HFFc6 (cell line): ENCODE measurements at regions not wholly inside any gene's neighbourhood (a gene's known extent, or its start where the extent isn't known, plus 50 kb on each side); places are given as distances from the start of the nearest gene placed in this dataset.
"Not testable (repeated sequence)": the region's sequence is repeated elsewhere in the genome, so short reads cannot be mapped to it uniquely, and the experiment has no call there.

Experiments
- DNase-seq: peaks from one replicate; pipeline ENCODE4 v3.0.0-alpha.2; 2018
- H3K27ac Mint-ChIP-seq: 2 replicates; pipeline ENCODE4 v1.8.0; 2020; ENCODE audit warnings: mild to moderate bottlenecking, mixed read lengths
- H3K27me3 Mint-ChIP-seq: 2 replicates; pipeline ENCODE4 v1.8.0; 2021; ENCODE audit warnings: mild to moderate bottlenecking, moderate library complexity, mixed read lengths; ENCODE audit not compliant: insufficient read depth
- H3K36me3 Mint-ChIP-seq: 2 replicates; pipeline ENCODE4 v1.8.0; 2021; ENCODE audit warnings: low read depth, mixed read lengths
- H3K4me1 Mint-ChIP-seq: 2 replicates; pipeline ENCODE4 v1.8.0; 2020; ENCODE audit warnings: low read depth, mixed read lengths
- H3K4me3 Mint-ChIP-seq: 2 replicates; pipeline ENCODE4 v1.8.0; 2020; ENCODE audit warnings: mild to moderate bottlenecking, moderate library complexity, mixed read lengths
- H3K9me3 Mint-ChIP-seq: 2 replicates; pipeline ENCODE4 v1.8.0; 2020; ENCODE audit warnings: mild to moderate bottlenecking, mixed read lengths
- CTCF ChIP-seq: fragments of 200-600 bp; sonication (generic); IDR thresholded peaks from 2 replicates; pipeline ENCODE4 v1.5.0; 2021; ENCODE audit warnings: antibody characterized with exemption, mild to moderate bottlenecking

GRCh38 chr2:81363800-81364199 is 1059.2 kb upstream of the LRRTM1 start:
- no peak overlapping the region for H3K27ac Mint-ChIP-seq
- no peak for DNase-seq
- H3K4me1 Mint-ChIP-seq: no peaks in the 10 kb centered on the region
- H3K9me3 Mint-ChIP-seq: peaks cover 43% of the 10 kb centered on the region
- no peak overlapping the region for H3K4me3 Mint-ChIP-seq
- TF ChIP-seq CTCF: no peak
- no peaks in the 10 kb centered on the region for H3K27me3 Mint-ChIP-seq
- no peaks in the 10 kb centered on the region; the same call in 1 of the 2 replicates for H3K36me3 Mint-ChIP-seq

GRCh38 chr2:81362468-81362867 is 1057.9 kb upstream of the LRRTM1 start:
- not testable (repeated sequence) for H3K27ac Mint-ChIP-seq, H3K4me3 Mint-ChIP-seq, DNase-seq, H3K4me1 Mint-ChIP-seq, H3K36me3 Mint-ChIP-seq, H3K27me3 Mint-ChIP-seq
- peaks cover 44% of the 10 kb centered on the region for H3K9me3 Mint-ChIP-seq

GRCh38 chr2:81355436-81355835 is 1050.9 kb upstream of the LRRTM1 start:
- no peaks in the 10 kb centered on the region for H3K27me3 Mint-ChIP-seq
- H3K4me3 Mint-ChIP-seq: no peak overlapping the region
- H3K9me3 Mint-ChIP-seq: peaks cover 31% of the 10 kb centered on the region
- TF ChIP-seq CTCF: no peak
- no peak overlapping the region for H3K27ac Mint-ChIP-seq
- no peaks in the 10 kb centered on the region; the same call in 1 of the 2 replicates for H3K36me3 Mint-ChIP-seq
- H3K4me1 Mint-ChIP-seq: no peaks in the 10 kb centered on the region
- no peak for DNase-seq

- no peaks in the 10 kb centered on the region for H3K36me3 Mint-ChIP-seq
- no peak overlapping the region for H3K4me3 Mint-ChIP-seq
- H3K27me3 Mint-ChIP-seq: no peaks in the 10 kb centered on the region
- no peak for TF ChIP-seq CTCF
- H3K27ac Mint-ChIP-seq: no peak overlapping the region
- no peak for DNase-seq
- peaks cover 17% of the 10 kb centered on the region for H3K9me3 Mint-ChIP-seq
- H3K4me1 Mint-ChIP-seq: no peaks in the 10 kb centered on the region
These were observed 1029.5 kb upstream of the LRRTM1 start for GRCh38 chr2:81334046-81334445.

- Mint-ChIP-seq H3K27me3 (no peaks in the 10 kb centered on the region), H3K36me3 (no peaks in the 10 kb centered on the region), H3K9me3 (peaks cover 21% of the 10 kb centered on the region), H3K4me1 (no peaks in the 10 kb centered on the region), H3K4me3 (no peak overlapping the region), H3K27ac (no peak overlapping the region)
- TF ChIP-seq CTCF: no peak
- DNase-seq: no peak
These were observed 1024.4 kb upstream of the LRRTM1 start for GRCh38 chr2:81328968-81329367.

GRCh38 chr2:81327911-81328310 is 1023.4 kb upstream of the LRRTM1 start:
- peaks cover 30% of the 10 kb centered on the region for H3K9me3 Mint-ChIP-seq
- H3K36me3 Mint-ChIP-seq: no peaks in the 10 kb centered on the region
- H3K4me1 Mint-ChIP-seq: no peaks in the 10 kb centered on the region
- H3K4me3 Mint-ChIP-seq: no peak overlapping the region
- H3K27me3 Mint-ChIP-seq: no peaks in the 10 kb centered on the region
- TF ChIP-seq CTCF: no peak
- no peak for DNase-seq
- no peak overlapping the region for H3K27ac Mint-ChIP-seq
